Thoracic aorta (tissue), 2 donors: ENCODE measurements at regions not wholly inside any gene's neighbourhood (a gene's known extent, or its start where the extent isn't known, plus 50 kb on each side); places are given as distances from the start of the nearest gene placed in this dataset.

Experiments
- ATAC-seq: fragments of 150-250 bp; one replicate; pipeline ENCODE4 v1.8.0; 2017; ENCODE audit warnings: low read depth; ENCODE audit not compliant: insufficient number of reproducible peaks, low FRiP score
- DNase-seq: peaks from one replicate; pipeline ENCODE4 v3.0.0-alpha.2; 2020; ENCODE audit warnings: low spot score
- H3K27ac ChIP-seq, 2 donors: fragments of 200-600 bp; sonication (generic); 1 replicate in 1 of 2; 2 replicates in 1 of 2; pipeline ENCODE4 v1.5.1; 2016; ENCODE audit warnings: mild to moderate bottlenecking in 2 of 2, moderate library complexity in 2 of 2
- H3K27me3 ChIP-seq: fragments of 200-600 bp; sonication (generic); replicated peaks from 2 replicates; pipeline ENCODE4 v1.6.0; 2016; ENCODE audit warnings: mild to moderate bottlenecking; ENCODE audit not compliant: insufficient read depth
- H3K36me3 ChIP-seq: fragments of 200-600 bp; sonication (generic); one replicate; pipeline ENCODE4 v1.5.1; 2016
- H3K4me1 ChIP-seq, 2 donors: fragments of 200-600 bp; sonication (generic); 1 replicate in 1 of 2; 2 replicates in 1 of 2; pipeline versions ENCODE4 v1.5.1 to v1.6.0; 2016; ENCODE audit warnings: low read depth in 2 of 2, mild to moderate bottlenecking in 1 of 2; ENCODE audit not compliant: control insufficient read depth in 1 of 2
- H3K4me3 ChIP-seq: fragments of 200-600 bp; sonication (generic); 2 replicates; pipeline ENCODE4 v1.5.1; 2016; ENCODE audit warnings: mild to moderate bottlenecking
- H3K9me3 ChIP-seq: fragments of 200-600 bp; sonication (generic); 2 replicates; pipeline ENCODE4 v1.5.1; 2016
- CTCF ChIP-seq: fragments of 200-600 bp; sonication (generic); IDR thresholded peaks from one replicate; pipeline ENCODE4 v1.5.1; 2019; ENCODE audit warnings: antibody characterized with exemption

- H3K4me3 ChIP-seq: no peak overlapping the region
Observed at GRCh38 chr6:81621816-81622395, 130.6 kb downstream of the TENT5A start.

GRCh38 chr6:81614292-81614691 is 138.2 kb downstream of the TENT5A start:
- Histone ChIP-seq H3K36me3 (no peaks in the 10 kb centered on the region), H3K9me3 (no peaks in the 10 kb centered on the region), H3K4me3 (no peak overlapping the region), H3K4me1 (peaks cover 3 to 12% of the 10 kb centered on the region in 2 donors), H3K27me3 (no peaks in the 10 kb centered on the region), H3K27ac (no peak overlapping the region)
- no peak for DNase-seq
- no peak for TF ChIP-seq CTCF
- ATAC-seq: no peak

More at GRCh38 chr6:81621816-81622395, 130.6 kb downstream of the TENT5A start:
- Histone ChIP-seq H3K9me3 (no peaks in the 10 kb centered on the region), H3K4me1 (no peaks in the 10 kb centered on the region), H3K27ac (no peak overlapping the region), H3K27me3 (no peaks in the 10 kb centered on the region), H3K36me3 (no peaks in the 10 kb centered on the region)
- ATAC-seq: no peak
- TF ChIP-seq CTCF: no peak
- DNase-seq: no peak

GRCh38 chr6:81613606-81614005 is 138.9 kb downstream of the TENT5A start:
- H3K9me3 ChIP-seq: no peaks in the 10 kb centered on the region
- TF ChIP-seq CTCF: no peak
- no peak for ATAC-seq
- H3K4me1 ChIP-seq: peaks cover 3 to 16% of the 10 kb centered on the region in 2 donors
- no peak overlapping the region for H3K4me3 ChIP-seq
- DNase-seq: no peak
- H3K27ac ChIP-seq: no peak overlapping the region
- H3K27me3 ChIP-seq: no peaks in the 10 kb centered on the region
- H3K36me3 ChIP-seq: no peaks in the 10 kb centered on the region

- Histone ChIP-seq H3K4me1 (peaks cover 12 to 30% of the 10 kb centered on the region in 2 donors), H3K27me3 (no peaks in the 10 kb centered on the region), H3K9me3 (no peaks in the 10 kb centered on the region), H3K4me3 (no peak overlapping the region), H3K36me3 (no peaks in the 10 kb centered on the region), H3K27ac (no peak overlapping the region)
- ATAC-seq: no peak
- TF ChIP-seq CTCF: no peak
- DNase-seq: no peak
Observed at GRCh38 chr6:81612136-81612535, 140.3 kb downstream of the TENT5A start.

- H3K4me3 ChIP-seq: no peak overlapping the region
- DNase-seq (no peak), ATAC-seq (no peak)
- H3K36me3 ChIP-seq: no peaks in the 10 kb centered on the region
- H3K9me3 ChIP-seq: no peaks in the 10 kb centered on the region
- H3K4me1 ChIP-seq: peaks cover 16 to 36% of the 10 kb centered on the region in 2 donors
- H3K27me3 ChIP-seq: no peaks in the 10 kb centered on the region
- no peak overlapping the region for H3K27ac ChIP-seq
- no peak for TF ChIP-seq CTCF
Observed at GRCh38 chr6:81609736-81610135, 142.7 kb downstream of the TENT5A start.
